PC-9 (cell line): ENCODE measurements at regions not wholly inside any gene's neighbourhood (a gene's known extent, or its start where the extent isn't known, plus 50 kb on each side); places are given as distances from the start of the nearest gene placed in this dataset.

ENCODE experiments used
- BruUV-seq: library from RNA; stranded (reverse); fragments of 400-500 nt; replicated peaks from 2 replicates; lab custom pipeline; 2021; lab: Mats Ljungman, UMichigan
- CTCF ChIA-PET: fragments of 300-600 bp; sonication (Branson Sonifier 250); formaldehyde crosslinking; loops from one replicate; lab custom pipeline; 2022; ENCODE audit warnings: antibody characterized with exemption; lab: Charles Lee
- POLR2A ChIA-PET: fragments of 300-600 bp; sonication (Branson Sonifier 250); formaldehyde crosslinking; loops from one replicate; lab custom pipeline; 2022; ENCODE audit warnings: antibody characterized with exemption; ENCODE audit not compliant: unreplicated experiment; lab: Charles Lee
- DNase-seq, 2 experiments: peaks; one replicate each; pipeline versions ENCODE4 v3.0.0 to v3.0.0-alpha.2; 2015 to 2022; ENCODE audit warnings: mixed read lengths in 1 of 2
- H2AFZ ChIP-seq: fragments of 200-600 bp; sonication (generic); 2 replicates; pipeline ENCODE4 v1.8.1; 2017; ENCODE audit warnings: antibody characterized with exemption
- H3F3A ChIP-seq: fragments of 200-600 bp; sonication (generic); 2 replicates; pipeline ENCODE4 v1.8.1; 2017; ENCODE audit warnings: antibody characterized with exemption, mild to moderate bottlenecking, low read depth; ENCODE audit not compliant: insufficient read depth
- H3K27ac ChIP-seq: fragments of 200-600 bp; sonication (generic); 2 replicates; pipeline ENCODE4 v1.6.1; 2016; ENCODE audit warnings: mixed run types
- H3K27me3 ChIP-seq: fragments of 200-600 bp; sonication (generic); 2 replicates; pipeline ENCODE4 v1.6.1; 2016; ENCODE audit warnings: low read depth, mixed run types; ENCODE audit not compliant: insufficient read depth
- H3K36me3 ChIP-seq: fragments of 200-600 bp; sonication (generic); 2 replicates; pipeline ENCODE4 v1.6.1; 2016; ENCODE audit warnings: low read depth, mixed run types
- H3K4me1 ChIP-seq: fragments of 200-600 bp; sonication (generic); replicated peaks from 2 replicates; pipeline ENCODE4 v1.6.1; 2016; ENCODE audit warnings: mixed run types; ENCODE audit not compliant: insufficient read depth
- H3K4me2 ChIP-seq: fragments of 200-600 bp; sonication (generic); 2 replicates; pipeline ENCODE4 v1.6.1; 2017; ENCODE audit warnings: mixed run types
- H3K4me3 ChIP-seq: fragments of 200-600 bp; sonication (generic); 2 replicates; pipeline ENCODE4 v1.6.1; 2016; ENCODE audit warnings: mixed run types
- H3K79me2 ChIP-seq: fragments of 200-600 bp; sonication (generic); 2 replicates; pipeline ENCODE4 v1.6.1; 2017; ENCODE audit warnings: low read depth, mixed run types
- H3K9me2 ChIP-seq: fragments of 200-600 bp; sonication (generic); 2 replicates; pipeline ENCODE4 v1.8.1; 2017; ENCODE audit warnings: mild to moderate bottlenecking; ENCODE audit not compliant: insufficient read depth
- H3K9me3 ChIP-seq: fragments of 200-600 bp; sonication (generic); 2 replicates; pipeline ENCODE4 v1.8.1; 2016; ENCODE audit warnings: low read depth; ENCODE audit not compliant: insufficient read depth
- H4K20me1 ChIP-seq: fragments of 200-600 bp; sonication (generic); 2 replicates; pipeline ENCODE4 v1.8.1; 2017; ENCODE audit not compliant: insufficient read depth
- CTCF ChIP-seq: fragments of 200-600 bp; sonication (generic); conservative IDR thresholded peaks from 2 replicates; pipeline ENCODE4 v1.6.1; 2017; ENCODE audit warnings: mixed run types, antibody characterized with exemption, mild to moderate bottlenecking, moderate library complexity
- EZH2 ChIP-seq: fragments of 200-600 bp; sonication (generic); IDR thresholded peaks from 2 replicates; pipeline ENCODE4 v1.8.0; 2017; ENCODE audit warnings: antibody characterized with exemption, low read depth
- intact Hi-C: fragments of 100-400 bp; cut with micrococcal nuclease; formaldehyde crosslinking; loops from one replicate; pipeline ENCODE4 v1.10.0; 2022; ENCODE audit not compliant: unreplicated experiment

DNA sequence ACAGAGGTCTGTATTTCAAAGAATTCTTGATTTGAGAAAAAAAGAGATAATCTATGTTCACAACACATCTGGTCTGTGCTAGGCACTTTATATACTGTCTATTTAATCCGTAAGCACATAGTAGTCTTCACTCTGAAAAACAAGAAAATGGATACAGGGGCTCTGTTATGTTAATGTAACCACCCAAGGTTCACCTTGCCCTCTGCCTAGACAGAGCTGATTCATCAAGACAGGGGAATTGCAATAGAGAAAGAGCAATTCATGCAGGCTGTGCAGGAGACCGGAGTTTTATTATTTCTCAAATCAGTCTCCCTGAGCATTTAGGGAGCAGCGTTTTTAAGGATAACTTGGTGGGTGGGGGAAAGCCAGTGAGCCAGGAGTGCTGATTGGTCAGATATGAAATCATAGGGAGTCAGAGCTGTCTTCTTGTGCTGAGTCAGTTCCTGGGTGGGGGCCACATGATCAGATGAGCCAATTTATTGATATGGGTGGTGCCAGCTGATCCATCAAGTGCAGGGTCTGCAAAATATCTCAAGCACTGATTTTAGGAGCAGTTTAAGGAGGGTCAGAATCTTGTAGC lies 92.9 kb upstream of the TNIP3 start:
- no TSS peak for BruUV-seq
- intact Hi-C loops = no loop called here
- peaks cover 9% of the 10 kb centered on the region; the same call in 1 of the 2 replicates for H3K9me3 ChIP-seq

DNA sequence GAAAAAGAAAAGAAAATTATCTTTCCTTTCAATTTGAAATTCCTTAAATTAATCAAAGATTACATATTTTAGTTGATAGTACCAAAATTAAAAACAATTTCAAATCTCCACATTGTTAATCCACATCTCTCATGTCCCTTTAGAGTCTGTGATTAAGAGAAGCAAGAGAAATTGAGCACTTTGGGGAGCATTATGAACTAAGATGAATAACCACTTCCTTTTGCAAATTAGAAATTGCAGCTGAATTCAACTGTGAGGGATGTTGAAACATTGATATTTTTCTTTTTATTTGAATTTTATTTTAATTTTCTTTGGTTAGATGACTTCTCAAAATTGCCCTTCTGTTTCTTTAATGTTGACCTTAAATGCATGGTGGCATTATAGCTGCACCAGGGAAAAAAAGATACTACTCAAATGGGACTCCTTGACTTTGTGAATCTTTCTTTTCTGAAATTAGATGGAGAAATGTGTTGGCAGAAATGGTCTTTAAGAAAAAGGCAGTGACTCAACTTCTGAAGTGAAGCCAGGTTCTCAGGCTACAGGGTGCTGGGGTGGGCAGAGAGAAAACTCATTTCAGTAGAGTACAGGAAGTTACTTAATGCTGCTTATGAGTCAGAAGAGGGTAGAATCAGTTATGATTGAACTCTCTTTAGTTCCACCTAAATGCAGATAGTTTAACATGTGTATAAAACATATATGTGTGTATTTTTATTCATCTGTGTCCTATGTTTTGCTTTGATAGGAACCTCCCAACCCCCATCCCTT lies 92.0 kb upstream of the TNIP3 start:
- no peak overlapping the region for H3K4me3 ChIP-seq
- peaks cover 9% of the 10 kb centered on the region; the same call in 1 of the 2 replicates for H3F3A ChIP-seq
- no peak for TF ChIP-seq EZH2
- TF ChIP-seq CTCF = no peak
- intact Hi-C loops = no loop called here
- H3K4me2 ChIP-seq = peak overlapping the region; percentile 3; the same call in 1 of the 2 replicates
- H4K20me1 ChIP-seq = no peaks in the 10 kb centered on the region
- no TSS peak for BruUV-seq
- no peaks in the 10 kb centered on the region for H3K36me3 ChIP-seq
- H3K4me1 ChIP-seq = peaks cover 12% of the 10 kb centered on the region
- H2AFZ ChIP-seq = no peak overlapping the region
- no peaks in the 10 kb centered on the region for H3K9me2 ChIP-seq
- ChIA-PET CTCF (interaction anchor here (0.6 kb wide), 1 partner anchor 119 kb away, joined by 7 read pairs; no protein-coding TSS in a partner anchor), POLR2A (no interaction called here)
- H3K79me2 ChIP-seq = no peaks in the 10 kb centered on the region
- H3K9me3 ChIP-seq = peaks cover 9% of the 10 kb centered on the region; the same call in 1 of the 2 replicates
- H3K27me3 ChIP-seq = no peaks in the 10 kb centered on the region
- H3K27ac ChIP-seq = peak overlapping the region; percentile 41
- peak; percentile 24 to 46 for DNase-seq

More for the DNA sequence above, 92.9 kb upstream of the TNIP3 start:
- Histone ChIP-seq H3F3A (peaks cover 9% of the 10 kb centered on the region; the same call in 1 of the 2 replicates), H2AFZ (no peak overlapping the region), H3K36me3 (no peaks in the 10 kb centered on the region), H3K4me3 (no peak overlapping the region), H3K27me3 (no peaks in the 10 kb centered on the region), H3K4me1 (peaks cover 12% of the 10 kb centered on the region), H4K20me1 (no peaks in the 10 kb centered on the region), H3K79me2 (no peaks in the 10 kb centered on the region), H3K9me2 (no peaks in the 10 kb centered on the region), H3K4me2 (peak overlapping the region; percentile 3; the same call in 1 of the 2 replicates), H3K27ac (peak overlapping the region; percentile 41)
- no peak for DNase-seq
- ChIA-PET CTCF (no interaction called here), POLR2A (no interaction called here)
- TF ChIP-seq CTCF (no peak), EZH2 (no peak)

DNA sequence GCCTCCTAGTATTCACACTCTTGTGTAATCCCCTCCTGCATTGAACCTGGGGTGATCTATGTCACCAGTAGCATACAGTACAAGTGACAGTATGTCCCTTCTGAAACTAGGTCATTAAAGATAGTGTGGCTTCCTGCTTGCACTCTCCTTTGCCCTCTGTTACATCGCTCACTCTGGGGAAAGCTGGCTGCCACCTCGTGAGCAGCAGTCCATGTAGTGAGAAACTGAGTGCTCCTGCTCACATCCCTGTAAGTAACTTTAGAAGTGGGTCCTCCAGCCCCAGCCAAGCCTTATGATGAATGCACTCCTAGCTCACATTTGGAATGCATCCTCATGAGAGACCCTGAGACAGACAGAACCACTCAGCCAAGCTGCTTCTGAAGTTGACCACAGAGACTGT lies 89.8 kb upstream of the TNIP3 start:
- Histone ChIP-seq H3K79me2 (no peaks in the 10 kb centered on the region), H3K27ac (no peak overlapping the region), H3K9me2 (no peaks in the 10 kb centered on the region), H4K20me1 (no peaks in the 10 kb centered on the region), H3K4me1 (peaks cover 12% of the 10 kb centered on the region), H3K27me3 (no peaks in the 10 kb centered on the region), H3K4me3 (no peak overlapping the region), H3K36me3 (no peaks in the 10 kb centered on the region), H3K9me3 (peaks cover 9% of the 10 kb centered on the region; the same call in 1 of the 2 replicates), H2AFZ (no peak overlapping the region; the same call in 1 of the 2 replicates), H3F3A (peaks cover 9% of the 10 kb centered on the region; the same call in 1 of the 2 replicates), H3K4me2 (no peak overlapping the region)
- ChIA-PET POLR2A (no interaction called here), CTCF (interaction anchor here (1.0 kb wide), 1 partner anchor 18 kb away, joined by 3 read pairs; no protein-coding TSS in a partner anchor)
- BruUV-seq = no TSS peak
- TF ChIP-seq EZH2 = no peak
- no peak for TF ChIP-seq CTCF
- intact Hi-C loops = no loop called here
- DNase-seq = no peak
